ENCODE measurements at regions not wholly inside any gene's neighbourhood (a gene's known extent, or its start where the extent isn't known, plus 50 kb on each side); places are given as distances from the start of the nearest gene placed in this dataset.

DNA sequence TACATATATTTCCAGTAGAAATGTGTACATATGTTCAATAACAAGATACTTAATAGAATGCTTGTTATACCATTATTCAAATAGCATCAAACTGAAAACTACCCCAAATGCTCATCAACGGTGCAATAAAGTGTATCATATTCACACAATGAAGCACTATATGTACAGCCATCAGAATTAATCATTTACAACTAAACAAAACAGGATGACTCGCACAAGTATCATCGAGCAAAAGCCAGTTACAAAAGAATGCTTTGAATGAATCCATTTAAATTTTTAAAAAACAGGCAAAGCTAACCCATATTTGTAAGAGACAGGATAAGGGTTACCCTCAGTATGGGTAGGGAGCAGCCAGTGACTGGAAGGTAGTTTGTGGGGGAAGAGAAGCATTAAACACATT, 132.8 kb upstream of the PDE1A start:
- CTCF ChIA-PET: no interaction called here

DNA sequence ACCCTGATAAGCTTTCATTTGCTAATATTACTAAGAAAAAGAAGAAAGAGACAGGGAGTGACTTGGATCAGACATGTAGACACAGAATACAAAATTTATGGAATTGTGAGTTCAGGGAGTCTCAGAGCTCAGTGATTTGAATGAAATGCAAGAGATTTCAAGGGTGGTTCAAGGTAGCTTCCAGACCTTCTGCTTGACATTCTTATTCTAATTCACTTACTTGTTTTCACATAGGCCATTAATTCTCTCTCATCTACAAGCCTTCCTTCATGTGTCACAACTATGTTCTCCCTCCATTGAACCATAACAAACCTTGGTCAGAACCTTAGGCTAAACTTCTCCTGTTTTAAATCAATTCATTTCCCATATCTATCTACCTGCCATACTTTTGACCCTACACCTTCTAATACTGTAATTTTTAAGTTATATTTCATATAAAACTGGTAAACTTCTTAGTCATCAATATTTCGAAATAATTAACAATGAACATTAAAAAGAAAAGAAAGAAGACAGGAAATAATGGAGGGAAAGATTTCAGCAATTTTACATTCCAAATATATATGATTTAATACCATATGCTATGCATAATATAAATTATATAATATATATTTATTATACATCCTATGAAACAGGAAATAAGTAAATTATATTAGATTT, 139.2 kb upstream of the PDE1A start:
- no peak for DNase-seq
- CTCF ChIA-PET: no interaction called here
- Mint-ChIP-seq H3K4me1 (no peaks in the 10 kb centered on the region), H3K27ac (no peak overlapping the region), H3K27me3 (no peaks in the 10 kb centered on the region), H3K36me3 (ENCODE audit: low read depth) (no peaks in the 10 kb centered on the region), H3K9me3 (no peaks in the 10 kb centered on the region), H3K4me3 (no peak overlapping the region)
- POLR2A ChIA-PET: no interaction called here

More for the DNA sequence above, 132.8 kb upstream of the PDE1A start:
- H3K9me3 Mint-ChIP-seq: no peaks in the 10 kb centered on the region
- no peaks in the 10 kb centered on the region for H3K27me3 Mint-ChIP-seq
- no peak overlapping the region for H3K27ac Mint-ChIP-seq
- no peaks in the 10 kb centered on the region for H3K4me1 Mint-ChIP-seq
- DNase-seq: no peak
- POLR2A ChIA-PET: no interaction called here
- H3K36me3 Mint-ChIP-seq (ENCODE audit: low read depth): no peaks in the 10 kb centered on the region
- no peak overlapping the region for H3K4me3 Mint-ChIP-seq

DNA sequence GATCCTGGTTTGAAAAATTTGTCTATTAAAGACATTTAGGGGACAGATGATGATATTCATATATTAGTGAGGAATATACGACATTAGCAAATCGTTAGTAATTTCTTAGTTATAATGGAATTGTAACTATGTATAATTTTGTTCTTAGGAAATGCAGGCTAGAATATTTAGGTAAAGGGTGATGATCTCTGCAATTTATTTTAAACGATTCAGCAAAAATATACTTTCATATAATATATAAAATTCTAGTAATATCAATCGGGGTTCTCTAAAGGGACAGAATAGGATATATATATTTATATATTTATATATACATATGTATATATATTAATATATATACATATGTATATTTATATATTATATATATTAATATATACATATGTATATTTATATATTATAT, 142.5 kb upstream of the DNAJC10 start:
- H3K27ac Mint-ChIP-seq: no peak overlapping the region
- DNase-seq: no peak
- no peaks in the 10 kb centered on the region for H3K27me3 Mint-ChIP-seq
- ChIA-PET POLR2A (no interaction called here), CTCF (no interaction called here)
- no peaks in the 10 kb centered on the region for H3K4me1 Mint-ChIP-seq
- no peak overlapping the region for H3K4me3 Mint-ChIP-seq
- no peaks in the 10 kb centered on the region for H3K9me3 Mint-ChIP-seq
- no peaks in the 10 kb centered on the region for H3K36me3 Mint-ChIP-seq (ENCODE audit: low read depth)

DNA sequence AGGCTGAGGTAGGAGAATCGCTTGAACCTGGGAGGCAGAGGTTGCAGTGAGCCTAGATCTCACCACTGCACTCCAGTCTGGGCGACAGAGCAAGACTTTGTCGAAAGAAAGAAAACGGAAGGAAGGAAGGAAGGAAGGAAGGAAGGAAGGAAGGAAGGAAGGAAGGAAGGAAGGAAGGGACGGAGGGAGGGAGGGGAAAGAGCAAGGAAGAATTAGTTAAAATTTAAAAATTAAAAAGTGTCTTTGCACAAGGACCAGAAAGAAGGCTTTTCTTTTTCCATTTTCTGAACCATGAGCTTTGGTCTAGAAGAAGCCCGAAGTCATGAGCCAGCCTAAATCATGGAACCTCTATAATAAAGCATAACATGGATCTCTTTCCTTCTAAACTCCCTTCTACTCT, 138.2 kb upstream of the DNAJC10 start:
- DNase-seq: no peak
- H3K27ac Mint-ChIP-seq: no peak overlapping the region
- ChIA-PET POLR2A (no interaction called here), CTCF (interaction anchor here (1.4 to 1.7 kb wide), 2 partner anchors 9 to 12 kb away, joined by 3 to 4 read pairs; no protein-coding TSS in a partner anchor)
- no peaks in the 10 kb centered on the region for H3K36me3 Mint-ChIP-seq (ENCODE audit: low read depth)
- no peaks in the 10 kb centered on the region for H3K9me3 Mint-ChIP-seq
- no peaks in the 10 kb centered on the region for H3K27me3 Mint-ChIP-seq
- H3K4me3 Mint-ChIP-seq: no peak overlapping the region
- H3K4me1 Mint-ChIP-seq: no peaks in the 10 kb centered on the region

DNA sequence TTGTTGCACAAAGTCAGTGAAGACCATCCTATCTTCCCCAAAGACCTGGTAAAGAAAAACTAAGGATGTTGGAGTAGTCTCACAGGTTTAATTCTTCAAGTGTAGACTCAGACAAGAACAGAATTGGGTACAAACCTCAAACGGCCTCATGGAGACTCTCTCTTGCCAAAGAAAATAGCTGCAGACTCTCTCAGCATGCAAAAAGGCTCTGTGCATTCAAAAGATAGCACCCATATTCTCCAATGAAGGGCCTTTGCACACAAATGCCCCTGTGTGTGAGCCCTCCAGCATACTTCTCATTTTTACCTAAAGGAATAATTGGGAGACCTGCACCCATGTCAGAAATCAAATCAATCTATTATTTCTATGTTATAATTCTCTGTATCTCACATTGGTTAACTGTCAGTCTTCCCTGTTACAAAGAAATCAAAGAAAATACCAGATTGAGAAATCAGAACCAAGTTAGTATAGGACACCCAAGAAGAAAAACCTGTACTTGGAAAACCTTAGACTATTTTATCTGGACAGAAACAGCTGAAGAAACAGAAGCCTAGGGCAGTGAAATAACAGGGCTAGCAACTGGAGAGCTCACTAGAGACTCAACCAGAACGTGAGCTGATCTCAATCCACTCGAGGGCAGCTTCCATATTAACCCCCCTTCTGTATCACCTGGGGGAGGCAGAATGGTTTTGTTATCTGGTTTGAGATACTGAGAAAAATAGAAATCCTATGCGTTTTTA, 134.7 kb upstream of the DNAJC10 start:
- Mint-ChIP-seq H3K4me3 (no peak overlapping the region), H3K27ac (no peak overlapping the region), H3K27me3 (no peaks in the 10 kb centered on the region), H3K36me3 (ENCODE audit: low read depth) (no peaks in the 10 kb centered on the region), H3K9me3 (no peaks in the 10 kb centered on the region), H3K4me1 (no peaks in the 10 kb centered on the region)
- ChIA-PET POLR2A (no interaction called here), CTCF (no interaction called here)
- no peak for DNase-seq

DNA sequence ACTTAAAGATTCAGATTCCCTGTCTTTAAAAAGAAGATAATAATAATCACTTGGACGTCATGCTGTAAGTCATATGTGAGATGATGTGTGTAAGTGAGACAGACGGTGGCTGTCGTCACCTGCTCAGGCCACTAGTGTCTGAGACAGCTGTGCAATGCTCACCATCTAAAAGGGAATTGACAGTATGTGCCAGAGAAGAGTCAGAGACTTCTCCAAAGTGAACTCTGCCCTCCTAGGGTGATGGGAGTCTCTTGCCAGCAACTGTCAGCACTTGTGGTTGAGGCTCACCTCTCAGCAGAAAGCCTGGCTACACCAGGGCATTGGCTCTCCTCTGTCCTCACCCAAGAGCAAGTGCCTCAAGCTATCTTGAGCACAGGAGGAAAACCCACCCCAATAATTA, 131.6 kb upstream of the DNAJC10 start:
- POLR2A ChIA-PET: no interaction called here
- no peaks in the 10 kb centered on the region for H3K9me3 Mint-ChIP-seq
- no peaks in the 10 kb centered on the region for H3K36me3 Mint-ChIP-seq (ENCODE audit: low read depth)
- H3K27ac Mint-ChIP-seq: no peak overlapping the region
- no peak for DNase-seq
- H3K4me3 Mint-ChIP-seq: no peak overlapping the region
- CTCF ChIA-PET: interaction anchor here (0.6 kb wide), 1 partner anchor 16 kb away, joined by 3 read pairs; no protein-coding TSS in a partner anchor
- H3K4me1 Mint-ChIP-seq: no peaks in the 10 kb centered on the region
- H3K27me3 Mint-ChIP-seq: no peaks in the 10 kb centered on the region

DNA sequence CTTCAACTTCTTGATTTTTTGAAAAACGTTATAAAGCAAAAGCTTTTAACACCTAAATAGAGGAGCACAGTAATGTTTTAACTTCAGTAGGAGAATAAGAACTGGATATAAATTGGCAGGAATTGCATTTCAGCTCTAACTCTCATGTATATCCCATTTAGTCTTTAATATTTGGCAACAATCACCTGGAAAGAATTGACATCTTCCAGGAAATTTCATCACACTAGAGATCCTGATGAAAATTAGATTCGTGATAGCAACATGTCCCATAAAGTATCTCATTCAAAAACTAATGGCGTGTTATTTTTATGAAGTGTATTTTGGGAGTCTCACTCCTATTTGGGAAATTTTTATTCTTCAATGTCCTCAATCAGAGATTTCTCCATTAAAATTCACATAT, 131.1 kb upstream of the DNAJC10 start:
- Mint-ChIP-seq H3K9me3 (no peaks in the 10 kb centered on the region), H3K4me1 (no peaks in the 10 kb centered on the region), H3K36me3 (ENCODE audit: low read depth) (no peaks in the 10 kb centered on the region), H3K27me3 (no peaks in the 10 kb centered on the region), H3K27ac (no peak overlapping the region), H3K4me3 (no peak overlapping the region)
- DNase-seq: no peak
- CTCF ChIA-PET: no interaction called here
- POLR2A ChIA-PET: no interaction called here

DNA sequence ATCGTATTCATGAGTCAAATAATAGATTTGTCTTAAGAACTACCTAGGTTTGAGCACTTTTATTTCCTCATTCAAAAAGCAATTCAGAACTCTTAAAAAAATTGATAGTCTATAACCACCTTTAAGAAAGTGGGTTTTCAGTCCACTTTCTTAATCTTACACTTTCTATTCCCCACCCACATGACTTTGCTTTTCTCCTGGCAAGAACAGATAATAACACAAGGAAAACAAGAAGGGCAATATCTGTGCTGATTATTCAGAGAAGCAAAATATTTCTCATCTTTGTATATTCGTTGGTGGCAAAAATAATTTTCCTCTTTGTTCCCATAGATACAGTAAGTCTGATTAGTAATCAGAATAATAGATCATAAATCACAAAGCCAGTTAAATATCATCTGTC, 130.6 kb upstream of the DNAJC10 start:
- ChIA-PET CTCF (no interaction called here), POLR2A (no interaction called here)
- no peak for DNase-seq
- Mint-ChIP-seq H3K4me3 (no peak overlapping the region), H3K27me3 (no peaks in the 10 kb centered on the region), H3K4me1 (no peaks in the 10 kb centered on the region), H3K36me3 (ENCODE audit: low read depth) (no peaks in the 10 kb centered on the region), H3K27ac (no peak overlapping the region), H3K9me3 (no peaks in the 10 kb centered on the region)

DNA sequence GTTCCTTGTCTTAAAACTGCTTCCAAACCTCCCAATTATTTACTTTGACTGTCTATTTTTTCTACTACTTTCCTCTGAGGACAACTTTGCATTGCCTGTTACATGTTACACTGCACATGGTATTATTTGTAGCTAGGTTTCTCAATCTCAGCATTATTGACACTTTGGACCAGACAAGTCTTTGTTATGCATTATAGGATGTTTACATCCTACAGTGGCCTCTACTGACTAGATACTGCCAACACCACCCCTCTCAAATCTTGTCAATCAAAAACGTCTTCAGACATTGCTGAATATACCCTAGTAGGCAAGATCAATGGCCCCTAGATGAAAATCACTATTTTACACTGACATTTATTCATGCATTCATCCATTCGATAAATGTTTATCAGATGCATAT, 129.6 kb upstream of the DNAJC10 start:
- Mint-ChIP-seq H3K4me3 (no peak overlapping the region), H3K27me3 (no peaks in the 10 kb centered on the region), H3K36me3 (ENCODE audit: low read depth) (no peaks in the 10 kb centered on the region), H3K9me3 (no peaks in the 10 kb centered on the region), H3K4me1 (no peaks in the 10 kb centered on the region), H3K27ac (no peak overlapping the region)
- DNase-seq: no peak
- CTCF ChIA-PET: no interaction called here
- POLR2A ChIA-PET: no interaction called here

DNA sequence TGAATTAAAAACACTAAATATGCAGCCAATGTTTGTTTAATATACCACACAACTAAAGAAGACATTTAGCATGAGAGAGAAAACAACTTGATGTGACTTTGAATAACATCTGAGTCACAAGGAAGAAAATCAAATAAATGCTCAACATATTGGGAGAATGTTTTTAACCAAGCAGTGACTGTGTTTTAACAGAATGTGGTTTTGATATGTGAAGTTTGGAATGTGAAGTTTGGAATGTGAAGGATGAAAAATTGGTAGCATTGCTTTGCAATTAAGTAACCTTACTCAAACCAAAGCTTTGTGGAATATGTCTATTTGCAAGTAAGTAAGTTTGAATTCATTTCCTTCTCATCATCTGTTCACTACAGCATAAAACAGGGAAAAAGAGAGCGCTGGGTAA, 128.2 kb upstream of the DNAJC10 start:
- H3K4me3 Mint-ChIP-seq: no peak overlapping the region
- DNase-seq: no peak
- no peaks in the 10 kb centered on the region for H3K4me1 Mint-ChIP-seq
- H3K27ac Mint-ChIP-seq: no peak overlapping the region
- POLR2A ChIA-PET: no interaction called here
- no peaks in the 10 kb centered on the region for H3K36me3 Mint-ChIP-seq (ENCODE audit: low read depth)
- peaks cover 6% of the 10 kb centered on the region for H3K27me3 Mint-ChIP-seq
- H3K9me3 Mint-ChIP-seq: no peaks in the 10 kb centered on the region
- CTCF ChIA-PET: no interaction called here

DNA sequence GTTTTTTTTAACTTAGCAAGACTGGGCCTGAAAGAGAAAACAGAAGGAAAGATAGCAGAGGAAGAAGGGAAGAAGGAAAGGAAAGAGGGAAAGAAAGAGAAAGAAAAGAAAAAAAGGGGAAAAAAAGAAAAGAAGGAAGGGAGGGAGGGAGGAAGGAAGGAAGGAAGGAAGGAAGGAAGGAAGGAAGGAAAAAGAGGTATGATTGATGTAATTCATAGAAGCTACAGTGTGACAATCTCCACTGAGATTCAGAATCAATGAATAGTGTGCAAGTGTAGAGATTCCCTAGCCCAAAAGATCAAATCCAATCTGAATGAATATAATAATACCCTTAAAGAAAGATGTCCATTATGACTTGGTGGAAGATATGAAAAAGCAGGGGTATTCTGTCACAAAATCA, 126.9 kb upstream of the DNAJC10 start:
- CTCF ChIA-PET: interaction anchor here (1.1 kb wide), 1 partner anchor 10 kb away, joined by 3 read pairs; no protein-coding TSS in a partner anchor
- no peaks in the 10 kb centered on the region for H3K36me3 Mint-ChIP-seq (ENCODE audit: low read depth)
- H3K27me3 Mint-ChIP-seq: peaks cover 9% of the 10 kb centered on the region

DNA sequence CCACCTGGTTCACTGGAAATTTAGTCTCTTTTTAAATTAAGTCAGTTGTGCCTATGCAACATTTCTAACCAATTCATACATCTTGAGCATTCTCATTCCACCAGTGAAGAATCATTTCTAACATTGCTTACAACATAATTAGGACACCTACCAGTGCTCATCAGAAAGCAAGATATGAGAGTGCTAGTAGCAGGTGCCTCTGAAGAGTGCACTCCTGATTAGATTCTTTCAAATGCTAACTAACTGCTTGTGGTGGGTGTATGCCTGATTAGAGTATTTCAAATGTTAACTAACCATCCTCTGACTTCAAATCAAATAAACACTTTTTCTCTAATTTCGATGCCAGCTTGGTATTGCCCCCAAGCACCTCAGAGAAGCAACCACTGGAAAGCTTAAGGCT, 124.3 kb upstream of the DNAJC10 start:
- Mint-ChIP-seq H3K4me1 (no peaks in the 10 kb centered on the region), H3K27ac (no peak overlapping the region), H3K9me3 (no peaks in the 10 kb centered on the region), H3K27me3 (peaks cover 15% of the 10 kb centered on the region), H3K36me3 (ENCODE audit: low read depth) (no peaks in the 10 kb centered on the region), H3K4me3 (no peak overlapping the region)
- POLR2A ChIA-PET: no interaction called here
- DNase-seq: no peak
- CTCF ChIA-PET: no interaction called here

More for the DNA sequence above, 126.9 kb upstream of the DNAJC10 start:
- POLR2A ChIA-PET: no interaction called here
- no peak for DNase-seq
- H3K4me3 Mint-ChIP-seq: no peak overlapping the region
- H3K9me3 Mint-ChIP-seq: no peaks in the 10 kb centered on the region
- no peak overlapping the region for H3K27ac Mint-ChIP-seq
- no peaks in the 10 kb centered on the region for H3K4me1 Mint-ChIP-seq

DNA sequence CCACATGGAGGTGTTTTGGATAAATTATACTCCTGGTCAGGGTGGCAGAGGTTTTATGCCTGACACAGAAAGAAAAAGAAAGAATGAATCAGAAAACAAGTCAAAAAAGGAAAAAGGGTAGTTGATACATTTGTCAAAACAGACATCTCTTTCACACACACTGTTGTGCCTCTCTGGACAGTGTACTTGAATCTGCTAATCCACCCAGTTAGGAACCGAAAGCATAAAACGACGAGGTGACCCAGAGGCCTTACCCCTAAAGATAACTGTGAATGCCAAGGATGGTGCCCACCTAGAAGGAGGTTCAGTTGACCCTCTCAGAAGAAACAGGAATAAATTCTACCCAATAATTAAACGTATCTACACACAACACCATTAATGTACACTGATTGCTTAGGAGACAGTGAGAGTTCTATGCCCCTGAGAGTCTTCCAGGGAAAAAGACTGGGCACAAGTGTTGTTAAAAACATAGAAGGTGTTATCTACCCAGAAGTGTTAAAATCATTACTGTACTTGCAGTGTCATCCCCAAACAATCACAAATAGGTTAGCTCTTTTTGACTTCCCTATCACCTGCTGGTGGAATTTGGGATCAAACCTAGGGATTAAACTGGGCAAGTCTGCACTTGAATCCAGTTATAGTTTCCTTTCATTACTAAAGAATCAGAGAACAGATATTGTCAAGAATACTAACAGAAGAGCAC, 123.2 kb upstream of the DNAJC10 start:
- POLR2A ChIA-PET: no interaction called here
- H3K27me3 Mint-ChIP-seq: peaks cover 17% of the 10 kb centered on the region
- no peak overlapping the region for H3K4me3 Mint-ChIP-seq
- no peak overlapping the region for H3K27ac Mint-ChIP-seq
- CTCF ChIA-PET: no interaction called here
- DNase-seq: no peak
- H3K36me3 Mint-ChIP-seq (ENCODE audit: low read depth): no peaks in the 10 kb centered on the region
- no peaks in the 10 kb centered on the region for H3K4me1 Mint-ChIP-seq
- H3K9me3 Mint-ChIP-seq: no peaks in the 10 kb centered on the region
